RPMI7951 (cell line): ENCODE measurements at regions not wholly inside any gene's neighbourhood (a gene's known extent, or its start where the extent isn't known, plus 50 kb on each side); places are given as distances from the start of the nearest gene placed in this dataset.

Experiments used
- DNase-seq: peaks from one replicate; pipeline ENCODE4 v3.0.0-alpha.2; 2012; ENCODE audit warnings: low read depth

GRCh38 chr14:61132336-61132735, 148.8 kb downstream of the TMEM30B start:
- DNase-seq: no peak

DNA sequence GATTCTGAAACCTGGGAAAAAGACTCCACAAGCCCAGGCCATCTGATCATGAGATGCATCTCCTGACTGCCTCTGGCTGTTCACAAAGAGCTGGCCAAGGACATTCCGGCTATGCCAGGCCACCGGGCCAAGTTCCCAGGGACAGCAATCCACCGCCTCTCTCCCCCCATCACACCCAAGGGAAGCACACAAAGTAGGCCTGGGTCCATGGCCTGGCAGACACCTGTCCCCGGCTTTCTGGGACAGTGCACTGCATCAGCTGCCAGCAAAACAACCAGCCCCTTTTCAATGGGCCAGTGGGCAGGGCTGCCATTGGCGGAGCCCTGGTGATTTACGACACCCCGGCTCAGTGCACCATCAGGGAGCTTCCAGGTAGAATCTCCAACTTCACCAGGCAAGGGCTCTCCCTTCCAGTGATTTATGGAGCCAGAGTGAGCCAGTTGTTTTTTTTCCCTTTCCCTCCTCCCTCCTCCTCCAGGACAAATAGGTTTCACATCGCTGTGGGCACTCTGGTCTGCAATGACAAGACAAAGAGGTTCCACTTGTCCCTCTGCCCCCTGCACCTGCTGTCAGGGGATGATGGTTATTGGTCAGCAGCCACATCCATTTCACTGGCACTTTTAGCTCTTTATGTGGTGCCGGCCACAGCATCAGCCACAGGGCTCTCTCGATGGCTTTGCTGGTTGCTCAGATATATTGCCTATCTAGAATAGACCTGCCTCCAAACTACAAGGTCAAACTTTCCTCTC, 149.6 kb downstream of the SLC38A6 start:
- DNase-seq: no peak

GRCh38 chr14:61129168-61129745, 148.2 kb downstream of the SLC38A6 start:
- DNase-seq: no peak

- DNase-seq: no peak
Measured at GRCh38 chr14:61128382-61129167, 147.5 kb downstream of the SLC38A6 start.

- DNase-seq: no peak
Measured at GRCh38 chr14:61126603-61127498, 145.8 kb downstream of the SLC38A6 start.

DNA sequence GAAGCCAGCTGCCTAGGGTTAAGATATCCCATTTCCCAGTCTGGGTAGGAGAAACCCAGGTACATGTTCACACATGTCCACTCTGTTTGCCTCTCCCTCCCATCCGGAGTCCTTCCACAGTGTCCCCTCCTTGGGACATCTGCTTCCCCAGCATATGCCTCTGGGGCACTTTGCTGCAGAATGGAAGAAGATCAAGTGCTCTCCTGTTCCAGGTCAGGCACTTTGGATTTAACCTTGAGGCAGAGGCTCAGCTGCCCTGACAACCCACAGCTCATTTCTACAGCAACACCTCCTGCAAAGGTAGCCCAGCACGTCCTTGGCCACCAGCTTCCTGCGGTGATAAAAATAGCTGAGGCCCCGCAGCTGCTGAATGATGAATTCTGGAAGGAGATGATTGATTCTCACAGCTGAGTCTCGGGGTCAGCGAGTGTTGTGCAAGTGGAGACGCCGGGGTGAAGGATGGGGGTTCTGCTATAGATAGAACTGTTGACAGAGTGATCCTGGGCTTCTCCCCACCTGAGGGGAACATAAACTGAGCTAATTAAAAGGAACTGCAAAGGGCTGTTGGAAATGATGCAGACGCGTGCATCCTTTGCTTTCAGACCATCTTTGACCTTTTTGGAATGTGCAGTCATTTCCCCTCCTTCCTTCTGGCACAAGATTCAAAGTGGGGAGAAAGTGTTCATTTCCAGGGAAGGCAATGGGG, 145.0 kb downstream of the SLC38A6 start:
- no peak for DNase-seq

GRCh38 chr14:61125041-61125866, 144.2 kb downstream of the SLC38A6 start:
- DNase-seq: no peak

DNA sequence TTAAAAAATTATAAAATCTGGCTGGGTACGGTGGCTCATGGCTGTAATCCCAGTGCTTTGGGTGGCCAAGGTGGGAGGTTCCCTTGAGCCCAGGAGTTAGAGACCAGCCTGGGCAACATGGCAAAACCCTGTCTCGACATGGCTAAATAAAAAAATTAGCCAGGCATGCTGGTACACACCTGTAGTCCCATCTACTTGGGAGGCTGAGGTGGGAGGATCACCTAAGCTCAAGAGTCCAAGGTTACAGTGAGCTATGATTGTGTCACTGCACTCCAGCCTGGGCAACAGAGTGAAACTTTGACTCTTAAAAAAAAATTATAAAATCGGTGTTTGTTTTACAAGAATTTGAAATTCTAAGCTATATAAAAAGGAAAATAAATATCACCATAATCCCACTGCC, 141.8 kb downstream of the SLC38A6 start:
- DNase-seq: no peak

DNA sequence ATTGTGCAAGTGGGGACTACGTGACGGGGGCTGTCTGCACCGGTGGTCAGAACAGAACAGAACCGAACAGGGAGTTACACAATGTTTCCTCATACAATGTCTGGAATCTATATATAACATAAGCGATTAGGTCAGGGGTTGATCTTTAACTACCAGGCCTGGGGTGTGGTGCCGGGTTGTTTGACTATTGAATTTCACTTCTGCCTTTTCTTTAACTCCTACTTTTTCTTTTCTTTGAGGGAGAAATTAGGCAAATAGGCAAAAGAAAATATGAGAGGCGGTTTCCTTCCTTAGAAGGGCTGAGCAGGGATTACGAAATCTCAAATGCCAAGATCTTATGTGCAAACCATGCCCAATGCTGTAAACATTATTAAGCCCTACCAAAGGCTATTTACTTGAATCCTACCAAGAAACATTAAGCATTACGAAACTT, 140.3 kb downstream of the SLC38A6 start:
- no peak for DNase-seq

GRCh38 chr14:61120576-61120975, 139.5 kb downstream of the SLC38A6 start:
- no peak for DNase-seq

GRCh38 chr14:61119006-61119405, 138.0 kb downstream of the SLC38A6 start:
- no peak for DNase-seq

DNA sequence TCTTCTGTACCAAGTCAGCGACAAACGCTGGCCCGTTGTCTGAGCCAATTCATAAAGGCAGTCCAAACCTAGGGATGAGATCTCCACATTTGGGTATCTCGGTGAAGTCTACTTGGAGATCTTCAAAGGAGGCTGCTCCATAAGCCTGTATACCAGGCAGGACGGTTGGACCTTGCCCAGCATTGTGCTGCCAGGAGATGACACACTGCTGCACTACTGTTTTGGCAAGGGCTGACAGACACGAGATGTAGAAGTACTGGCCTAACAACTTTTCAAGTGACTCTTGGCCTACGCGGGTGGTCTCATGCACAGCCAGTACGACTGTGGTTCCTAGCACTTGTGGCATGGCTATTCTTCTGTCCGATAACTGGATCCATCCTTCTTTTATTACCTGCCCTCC, 135.3 kb downstream of the SLC38A6 start:
- DNase-seq: no peak

GRCh38 chr14:61113561-61114225, 132.6 kb downstream of the SLC38A6 start:
- DNase-seq: no peak

GRCh38 chr14:61112506-61112905, 131.5 kb downstream of the SLC38A6 start:
- DNase-seq: no peak

GRCh38 chr14:61111731-61112130, 130.7 kb downstream of the SLC38A6 start:
- no peak for DNase-seq

DNA sequence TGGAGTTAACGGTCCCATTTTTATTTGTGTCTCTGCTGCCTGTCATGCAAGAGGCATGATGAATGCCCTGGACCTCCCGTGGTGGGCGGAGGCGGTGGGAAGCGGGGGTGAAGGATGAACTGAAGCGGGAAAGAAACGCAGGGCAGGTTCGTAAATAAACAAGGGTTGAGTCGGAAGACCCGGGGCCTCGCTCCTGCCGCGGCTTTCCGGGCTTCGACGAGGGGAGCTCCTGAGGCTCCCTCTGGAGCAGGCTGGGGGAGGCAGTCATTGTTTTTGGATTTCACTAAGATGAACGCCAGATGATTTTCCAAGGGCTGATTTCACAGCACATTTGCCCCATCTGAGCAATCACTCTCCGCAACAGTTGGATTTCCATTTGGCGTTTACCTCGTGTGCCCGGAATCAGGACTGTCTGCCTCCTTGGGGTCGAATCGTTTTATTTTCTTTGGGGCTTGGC, 130.2 kb downstream of the SLC38A6 start:
- no peak for DNase-seq

DNA sequence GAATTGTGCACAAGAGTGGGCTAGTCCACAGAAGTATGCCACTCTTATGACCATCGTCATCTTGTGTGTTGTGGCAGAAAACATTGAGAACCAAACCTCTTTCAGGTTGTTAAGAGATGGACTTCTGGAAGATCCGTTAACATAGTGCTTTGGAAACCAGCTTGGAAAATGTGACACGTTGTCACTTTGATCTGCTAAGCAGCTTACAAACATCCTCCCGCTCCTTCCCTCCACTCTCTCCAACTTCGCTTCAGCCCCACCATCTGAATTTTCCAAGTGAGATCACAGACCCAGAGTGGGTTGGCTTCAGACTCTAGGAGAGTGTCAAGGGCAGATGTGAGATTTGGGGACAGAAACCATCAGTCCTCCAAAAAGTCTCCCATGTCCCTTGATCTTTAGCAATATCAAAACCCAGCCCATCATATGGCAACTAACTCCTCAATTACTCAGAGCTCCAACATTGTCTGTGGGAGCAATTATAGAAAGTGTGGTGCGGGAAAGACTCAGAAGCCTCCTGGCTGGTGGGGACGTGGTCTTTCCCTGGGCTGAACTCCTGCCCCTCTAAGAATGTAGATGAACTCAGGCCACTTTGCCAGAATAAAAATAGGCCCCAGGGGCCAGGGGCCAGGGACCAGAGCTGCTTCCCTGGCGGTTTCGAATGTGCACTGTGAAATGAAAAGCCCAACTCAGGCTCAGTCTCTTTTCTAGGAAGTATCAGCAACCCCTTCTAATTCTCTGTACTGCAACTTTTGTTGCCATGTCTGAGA, 129.5 kb downstream of the SLC38A6 start:
- DNase-seq: no peak

- peak; percentile 40 for DNase-seq
Measured at GRCh38 chr14:61109288-61109687, 128.2 kb downstream of the SLC38A6 start.
